Neural cell (in vitro differentiated cells): ENCODE measurements at regions not wholly inside any gene's neighbourhood (a gene's known extent, or its start where the extent isn't known, plus 50 kb on each side); places are given as distances from the start of the nearest gene placed in this dataset.

ENCODE experiments used
- H2AFZ ChIP-seq: fragments of 200-600, 300-800 bp; sonication (generic), shearing (Covaris generic); 2 replicates; pipeline ENCODE4 v1.6.0; 2014; ENCODE audit warnings: low read depth, mild to moderate bottlenecking, antibody characterized with exemption, low read length, moderate library complexity
- H3F3A ChIP-seq: fragments of 200-600 bp; shearing (Covaris generic); 2 replicates; pipeline ENCODE4 v1.6.1; 2016; ENCODE audit warnings: mild to moderate bottlenecking, moderate library complexity, mixed read lengths, antibody characterized with exemption, low read length; ENCODE audit not compliant: insufficient read depth, poor library complexity, severe bottlenecking
- H3K27ac ChIP-seq: fragments of 200-600, 300-800 bp; sonication (generic), shearing (Covaris generic); 2 replicates; pipeline ENCODE4 v1.5.1; 2014; ENCODE audit warnings: mild to moderate bottlenecking, low read length, moderate library complexity
- H3K27me3 ChIP-seq: fragments of 300-800, 200-600 bp; sonication (generic), shearing (Covaris generic); 2 replicates; pipeline ENCODE4 v1.6.0; 2014; ENCODE audit warnings: mild to moderate bottlenecking, low read depth, low read length, moderate library complexity; ENCODE audit not compliant: insufficient read depth
- H3K36me3 ChIP-seq: fragments of 300-800, 200-600 bp; sonication (generic), shearing (Covaris generic); 2 replicates; pipeline ENCODE4 v1.5.1; 2014; ENCODE audit warnings: mild to moderate bottlenecking, antibody characterized with exemption, low read length, moderate library complexity; ENCODE audit not compliant: insufficient read depth
- H3K4me2 ChIP-seq: fragments of 300-800, 200-600 bp; sonication (generic), shearing (Covaris generic); 2 replicates; pipeline ENCODE4 v1.6.0; 2014; ENCODE audit warnings: mild to moderate bottlenecking, low read length
- H3K4me3 ChIP-seq: fragments of 300-800, 200-600 bp; sonication (generic), shearing (Covaris generic); 2 replicates; pipeline ENCODE4 v1.5.1; 2014; ENCODE audit warnings: mild to moderate bottlenecking, low read length, moderate library complexity
- H3K79me2 ChIP-seq: fragments of 200-600 bp; shearing (Covaris generic); replicated peaks from 2 replicates; pipeline ENCODE4 v1.6.0; 2014; ENCODE audit warnings: mild to moderate bottlenecking, low read length, moderate library complexity; ENCODE audit not compliant: insufficient read depth
- H3K9ac ChIP-seq: fragments of 300-800, 200-600 bp; sonication (generic), shearing (Covaris generic); 2 replicates; pipeline ENCODE4 v1.6.1; 2016; ENCODE audit warnings: mild to moderate bottlenecking, low read length, mixed read lengths
- H3K9me2 ChIP-seq: fragments of 200-600 bp; shearing (Covaris generic); 2 replicates; pipeline ENCODE4 v1.6.1; 2016; ENCODE audit warnings: mild to moderate bottlenecking, low read length, mixed read lengths; ENCODE audit not compliant: insufficient read depth
- H3K9me3 ChIP-seq: fragments of 200-600, 300-800 bp; sonication (generic), shearing (Covaris generic); 2 replicates; pipeline ENCODE4 v1.6.1; 2016; ENCODE audit warnings: mild to moderate bottlenecking, mixed run types, low read length, moderate library complexity, mixed read lengths
- H4K20me1 ChIP-seq: fragments of 200-600 bp; shearing (Covaris generic); 2 replicates; pipeline ENCODE4 v1.6.1; 2016; ENCODE audit warnings: mild to moderate bottlenecking, mixed run types; ENCODE audit not compliant: insufficient read depth
- EP300 ChIP-seq: fragments of 450-650 bp; conservative IDR thresholded peaks from 2 replicates; pipeline ENCODE4 v1.6.1; 2014; ENCODE audit warnings: antibody characterized with exemption, mild to moderate bottlenecking, moderate library complexity; ENCODE audit not compliant: poor library complexity, severe bottlenecking
- EZH2 ChIP-seq: fragments of 200-600, 300-800 bp; shearing (Covaris generic), sonication (generic); IDR thresholded peaks from 2 replicates; pipeline ENCODE4 v1.6.1; 2014; ENCODE audit warnings: antibody characterized with exemption, low read length, borderline replicate concordance, mild to moderate bottlenecking; ENCODE audit not compliant: insufficient read depth, poor library complexity, severe bottlenecking
- MXI1 ChIP-seq: fragments of 450-650 bp; conservative IDR thresholded peaks from 2 replicates; pipeline ENCODE4 v1.6.1; 2014; ENCODE audit warnings: antibody characterized with exemption, mild to moderate bottlenecking; ENCODE audit not compliant: poor library complexity, severe bottlenecking
- POLR2AphosphoS5 ChIP-seq: IDR thresholded peaks from 2 replicates; pipeline ENCODE4 v1.6.1; 2012
- RAD21 ChIP-seq: fragments of 450-650 bp; conservative IDR thresholded peaks from 2 replicates; pipeline ENCODE4 v1.6.1; 2014; ENCODE audit warnings: antibody characterized with exemption, mild to moderate bottlenecking, moderate library complexity
- SMC3 ChIP-seq: fragments of 450-650 bp; conservative IDR thresholded peaks from 2 replicates; pipeline ENCODE4 v1.6.1; 2014; ENCODE audit warnings: antibody characterized with exemption, mild to moderate bottlenecking, moderate library complexity; ENCODE audit not compliant: poor library complexity
- TAF1 ChIP-seq: IDR thresholded peaks from 2 replicates; pipeline ENCODE4 v1.6.1; 2012; ENCODE audit warnings: low read depth
- TF ChIP-seq, protein P1 (sequence below): fragments of 450-650 bp; IDR thresholded peaks from 2 replicates; pipeline ENCODE4 v1.5.1; 2014; ENCODE audit warnings: antibody characterized with exemption, mild to moderate bottlenecking, moderate library complexity; ENCODE audit not compliant: poor library complexity, severe bottlenecking
- TF ChIP-seq, protein P2 (sequence below): IDR thresholded peaks from 2 replicates; pipeline ENCODE4 v1.6.1; 2012; ENCODE audit warnings: borderline replicate concordance

DNA sequence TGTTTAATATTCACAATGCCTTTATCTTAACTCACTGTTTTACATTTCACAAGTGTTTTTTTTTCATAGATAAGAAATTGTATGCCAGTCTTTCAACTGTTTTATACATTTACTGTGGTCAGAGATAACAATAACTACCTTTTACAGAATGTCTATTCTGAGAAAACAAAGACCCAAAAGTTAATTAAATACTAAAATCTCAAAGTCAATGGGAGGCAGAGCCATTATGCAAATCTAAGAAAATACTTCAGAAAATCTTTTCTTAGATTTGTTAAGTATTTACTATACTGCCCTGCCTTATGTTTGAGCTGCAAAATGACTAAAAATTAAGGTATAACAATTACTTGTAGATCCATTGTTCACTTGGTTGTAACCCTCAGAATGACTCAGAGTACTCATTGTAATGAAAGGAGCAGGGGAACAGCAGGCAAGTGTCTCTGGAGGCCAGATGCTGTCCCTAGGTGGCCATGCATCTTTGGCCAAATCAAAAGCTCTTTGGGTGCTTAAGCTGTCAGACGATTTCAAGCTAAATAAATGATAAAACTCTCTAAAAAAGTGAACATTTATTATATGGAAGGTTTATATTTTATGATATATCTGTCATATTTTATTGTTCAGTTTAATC lies 770.1 kb upstream of the PCDH20 start:
- no peak overlapping the region for H2AFZ ChIP-seq
- no peaks in the 10 kb centered on the region for H3K79me2 ChIP-seq
- H3K4me3 ChIP-seq, result no peak overlapping the region
- H3K9me3 ChIP-seq, result no peaks in the 10 kb centered on the region
- H3K9ac ChIP-seq, result no peak overlapping the region
- H4K20me1 ChIP-seq, result no peaks in the 10 kb centered on the region
- H3K4me2 ChIP-seq, result no peak overlapping the region
- no peaks in the 10 kb centered on the region for H3K36me3 ChIP-seq
- TF ChIP-seq, protein P1, sequence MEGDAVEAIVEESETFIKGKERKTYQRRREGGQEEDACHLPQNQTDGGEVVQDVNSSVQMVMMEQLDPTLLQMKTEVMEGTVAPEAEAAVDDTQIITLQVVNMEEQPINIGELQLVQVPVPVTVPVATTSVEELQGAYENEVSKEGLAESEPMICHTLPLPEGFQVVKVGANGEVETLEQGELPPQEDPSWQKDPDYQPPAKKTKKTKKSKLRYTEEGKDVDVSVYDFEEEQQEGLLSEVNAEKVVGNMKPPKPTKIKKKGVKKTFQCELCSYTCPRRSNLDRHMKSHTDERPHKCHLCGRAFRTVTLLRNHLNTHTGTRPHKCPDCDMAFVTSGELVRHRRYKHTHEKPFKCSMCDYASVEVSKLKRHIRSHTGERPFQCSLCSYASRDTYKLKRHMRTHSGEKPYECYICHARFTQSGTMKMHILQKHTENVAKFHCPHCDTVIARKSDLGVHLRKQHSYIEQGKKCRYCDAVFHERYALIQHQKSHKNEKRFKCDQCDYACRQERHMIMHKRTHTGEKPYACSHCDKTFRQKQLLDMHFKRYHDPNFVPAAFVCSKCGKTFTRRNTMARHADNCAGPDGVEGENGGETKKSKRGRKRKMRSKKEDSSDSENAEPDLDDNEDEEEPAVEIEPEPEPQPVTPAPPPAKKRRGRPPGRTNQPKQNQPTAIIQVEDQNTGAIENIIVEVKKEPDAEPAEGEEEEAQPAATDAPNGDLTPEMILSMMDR, result no peak
- TF ChIP-seq EZH2 (no peak), POLR2AphosphoS5 (no peak), RAD21 (no peak), SMC3 (no peak), MXI1 (no peak), TAF1 (no peak), EP300 (no peak)
- TF ChIP-seq, protein P2, sequence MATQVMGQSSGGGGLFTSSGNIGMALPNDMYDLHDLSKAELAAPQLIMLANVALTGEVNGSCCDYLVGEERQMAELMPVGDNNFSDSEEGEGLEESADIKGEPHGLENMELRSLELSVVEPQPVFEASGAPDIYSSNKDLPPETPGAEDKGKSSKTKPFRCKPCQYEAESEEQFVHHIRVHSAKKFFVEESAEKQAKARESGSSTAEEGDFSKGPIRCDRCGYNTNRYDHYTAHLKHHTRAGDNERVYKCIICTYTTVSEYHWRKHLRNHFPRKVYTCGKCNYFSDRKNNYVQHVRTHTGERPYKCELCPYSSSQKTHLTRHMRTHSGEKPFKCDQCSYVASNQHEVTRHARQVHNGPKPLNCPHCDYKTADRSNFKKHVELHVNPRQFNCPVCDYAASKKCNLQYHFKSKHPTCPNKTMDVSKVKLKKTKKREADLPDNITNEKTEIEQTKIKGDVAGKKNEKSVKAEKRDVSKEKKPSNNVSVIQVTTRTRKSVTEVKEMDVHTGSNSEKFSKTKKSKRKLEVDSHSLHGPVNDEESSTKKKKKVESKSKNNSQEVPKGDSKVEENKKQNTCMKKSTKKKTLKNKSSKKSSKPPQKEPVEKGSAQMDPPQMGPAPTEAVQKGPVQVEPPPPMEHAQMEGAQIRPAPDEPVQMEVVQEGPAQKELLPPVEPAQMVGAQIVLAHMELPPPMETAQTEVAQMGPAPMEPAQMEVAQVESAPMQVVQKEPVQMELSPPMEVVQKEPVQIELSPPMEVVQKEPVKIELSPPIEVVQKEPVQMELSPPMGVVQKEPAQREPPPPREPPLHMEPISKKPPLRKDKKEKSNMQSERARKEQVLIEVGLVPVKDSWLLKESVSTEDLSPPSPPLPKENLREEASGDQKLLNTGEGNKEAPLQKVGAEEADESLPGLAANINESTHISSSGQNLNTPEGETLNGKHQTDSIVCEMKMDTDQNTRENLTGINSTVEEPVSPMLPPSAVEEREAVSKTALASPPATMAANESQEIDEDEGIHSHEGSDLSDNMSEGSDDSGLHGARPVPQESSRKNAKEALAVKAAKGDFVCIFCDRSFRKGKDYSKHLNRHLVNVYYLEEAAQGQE, result no peak
- H3K27ac ChIP-seq, result no peak overlapping the region
- no peaks in the 10 kb centered on the region for H3F3A ChIP-seq
- no peaks in the 10 kb centered on the region for H3K27me3 ChIP-seq
- no peaks in the 10 kb centered on the region for H3K9me2 ChIP-seq

DNA sequence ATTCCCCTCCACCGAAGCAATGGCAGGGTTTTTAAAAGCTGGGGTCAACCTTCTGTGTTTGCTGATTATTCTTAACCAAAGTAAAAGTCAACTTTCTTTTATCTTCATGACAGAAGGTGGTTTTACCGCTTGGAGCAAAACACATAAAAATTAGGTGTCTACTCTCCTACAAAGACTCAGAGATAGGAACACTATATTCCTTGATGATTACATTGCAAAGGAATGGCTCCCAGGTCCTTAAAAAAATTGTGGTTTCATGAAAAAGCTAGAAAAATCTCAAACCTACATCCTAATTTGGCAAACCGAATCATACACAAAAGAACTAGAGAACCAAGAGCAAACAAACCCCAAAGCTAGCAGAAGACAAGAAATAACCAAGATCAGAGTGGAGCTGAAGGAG lies 760.4 kb upstream of the PCDH20 start:
- H3K27me3 ChIP-seq, result no peaks in the 10 kb centered on the region
- H2AFZ ChIP-seq, result no peak overlapping the region
- no peaks in the 10 kb centered on the region for H3K9me3 ChIP-seq
- no peak for TF ChIP-seq RAD21
- TF ChIP-seq, protein P2, result no peak
- no peak for TF ChIP-seq TAF1
- no peak for TF ChIP-seq POLR2AphosphoS5
- no peak for TF ChIP-seq MXI1
- no peak for TF ChIP-seq EZH2
- TF ChIP-seq EP300, result no peak
- TF ChIP-seq SMC3, result no peak
- no peaks in the 10 kb centered on the region for H3K79me2 ChIP-seq
- H4K20me1 ChIP-seq, result no peaks in the 10 kb centered on the region
- H3K9me2 ChIP-seq, result no peaks in the 10 kb centered on the region
- H3K27ac ChIP-seq, result no peak overlapping the region
- H3F3A ChIP-seq, result no peaks in the 10 kb centered on the region
- no peaks in the 10 kb centered on the region for H3K36me3 ChIP-seq
- no peak overlapping the region for H3K4me2 ChIP-seq
- no peak overlapping the region for H3K9ac ChIP-seq
- H3K4me3 ChIP-seq, result no peak overlapping the region
